ENCODE measurements at regions not wholly inside any gene's neighbourhood (a gene's known extent, or its start where the extent isn't known, plus 50 kb on each side); places are given as distances from the start of the nearest gene placed in this dataset.

- ChIA-PET CTCF (interaction anchor here (0.6 kb wide), 1 partner anchor 654 kb away, joined by 6 read pairs; no protein-coding TSS in a partner anchor), POLR2A (no interaction called here)
- H3K4me3 ChIP-seq (ENCODE audit: low read depth, low read length) = no peak overlapping the region
- no peak overlapping the region for H3K27ac ChIP-seq (ENCODE audit: low read depth, low read length)
- no peak for TF ChIP-seq CTCF (IDR thresholded peaks at IDR 0.05; ENCODE audit: low read depth, low read length)
- DNase-seq (ENCODE audit: low read depth, low spot score) = no peak
- no peaks in the 10 kb centered on the region for H3K27me3 ChIP-seq (ENCODE audit: control insufficient read depth, insufficient read depth, low read length)
- H3K9me3 ChIP-seq (ENCODE audit: control insufficient read depth, insufficient read depth, low read length) = no peaks in the 10 kb centered on the region
These were observed 103.2 kb upstream of the SH3BP4 start for GRCh38 chr2:234848578-234848977.

- Histone ChIP-seq H3K27me3 (ENCODE audit: control insufficient read depth, insufficient read depth, low read length) (no peaks in the 10 kb centered on the region), H3K4me3 (ENCODE audit: low read depth, low read length) (no peak overlapping the region), H3K9me3 (ENCODE audit: control insufficient read depth, insufficient read depth, low read length) (no peaks in the 10 kb centered on the region), H3K27ac (ENCODE audit: low read depth, low read length) (no peak overlapping the region)
- no peak for DNase-seq (ENCODE audit: low read depth, low spot score)
- ChIA-PET POLR2A (no interaction called here), CTCF (no interaction called here)
- no peak for TF ChIP-seq CTCF (IDR thresholded peaks at IDR 0.05; ENCODE audit: low read depth, low read length)
These were observed 104.2 kb upstream of the SH3BP4 start for GRCh38 chr2:234847639-234848038.

GRCh38 chr2:234847364-234847635, 104.5 kb upstream of the SH3BP4 start:
- DNase-seq (ENCODE audit: low read depth, low spot score) = no peak
- no peaks in the 10 kb centered on the region for H3K27me3 ChIP-seq (ENCODE audit: control insufficient read depth, insufficient read depth, low read length)
- H3K4me3 ChIP-seq (ENCODE audit: low read depth, low read length) = no peak overlapping the region
- no peak overlapping the region for H3K27ac ChIP-seq (ENCODE audit: low read depth, low read length)
- no peak for TF ChIP-seq CTCF (IDR thresholded peaks at IDR 0.05; ENCODE audit: low read depth, low read length)
- H3K9me3 ChIP-seq (ENCODE audit: control insufficient read depth, insufficient read depth, low read length) = no peaks in the 10 kb centered on the region
- CTCF ChIA-PET = no interaction called here
- POLR2A ChIA-PET = no interaction called here

- ChIA-PET CTCF (no interaction called here), POLR2A (no interaction called here)
- Histone ChIP-seq H3K4me3 (ENCODE audit: low read depth, low read length) (no peak overlapping the region), H3K9me3 (ENCODE audit: control insufficient read depth, insufficient read depth, low read length) (no peaks in the 10 kb centered on the region), H3K27me3 (ENCODE audit: control insufficient read depth, insufficient read depth, low read length) (no peaks in the 10 kb centered on the region), H3K27ac (ENCODE audit: low read depth, low read length) (no peak overlapping the region)
- DNase-seq (ENCODE audit: low read depth, low spot score) = no peak
- no peak for TF ChIP-seq CTCF (IDR thresholded peaks at IDR 0.05; ENCODE audit: low read depth, low read length)
These were observed 105.0 kb upstream of the SH3BP4 start for GRCh38 chr2:234846599-234847363.

- CTCF ChIA-PET = interaction anchor here (1.1 kb wide), 1 partner anchor 301 kb away, joined by 3 read pairs; no protein-coding TSS in a partner anchor
- H3K27ac ChIP-seq (ENCODE audit: low read depth, low read length) = no peak overlapping the region
- POLR2A ChIA-PET = no interaction called here
- H3K27me3 ChIP-seq (ENCODE audit: control insufficient read depth, insufficient read depth, low read length) = no peaks in the 10 kb centered on the region
- no peak overlapping the region for H3K4me3 ChIP-seq (ENCODE audit: low read depth, low read length)
- DNase-seq (ENCODE audit: low read depth, low spot score) = no peak
- H3K9me3 ChIP-seq (ENCODE audit: control insufficient read depth, insufficient read depth, low read length) = no peaks in the 10 kb centered on the region
- TF ChIP-seq CTCF (IDR thresholded peaks at IDR 0.05; ENCODE audit: low read depth, low read length) = no peak
These were observed 105.9 kb upstream of the SH3BP4 start for GRCh38 chr2:234845602-234846590.

All from AG04450 (cell line).